ENCODE measurements at regions not wholly inside any gene's neighbourhood (a gene's known extent, or its start where the extent isn't known, plus 50 kb on each side); places are given as distances from the start of the nearest gene placed in this dataset.

GRCh38 chr13:107387525-107387924, 819.6 kb upstream of the ARGLU1 start:
- no peak for ATAC-seq (ENCODE audit: insufficient read depth, low FRiP score)

GRCh38 chr13:107379407-107380155, 811.6 kb upstream of the ARGLU1 start:
- Histone ChIP-seq H3K36me3 (ENCODE audit: control insufficient read depth in 4 of 4, insufficient read depth in 4 of 4, low read length in 4 of 4) (no peaks in the 10 kb centered on the region), H3K27me3 (ENCODE audit: control insufficient read depth in 3 of 3, insufficient read depth in 3 of 3, low read length in 2 of 3) (no peaks in the 10 kb centered on the region), H3K27ac (ENCODE audit: low read depth in 1 of 2, low read length in 1 of 2) (no peak overlapping the region), H3K9ac (ENCODE audit: insufficient read depth in 1 of 2, low read length in 2 of 2) (no peak overlapping the region), H3K4me1 (ENCODE audit: control insufficient read depth in 5 of 5, insufficient read depth in 5 of 5, low read length in 5 of 5) (peaks cover 0 to 10% (median 0%) of the 10 kb centered on the region in 5 donors), H3K9me3 (ENCODE audit: control insufficient read depth in 4 of 4, insufficient read depth in 3 of 4, low read length in 3 of 4) (no peaks in the 10 kb centered on the region), H3K4me3 (no peak overlapping the region)
- TF ChIP-seq CTCF (IDR thresholded peaks at IDR 0.05; ENCODE audit: control extremely low read depth, extremely low read depth), result no peak
- no peak for DNase-seq
- 60 to 70% methylated on average over 7 of the region's 7 CpGs for WGBS, 2 donors
- ATAC-seq (ENCODE audit: insufficient read depth, low FRiP score), result no peak

More at GRCh38 chr13:107387525-107387924, 819.6 kb upstream of the ARGLU1 start:
- no peak for TF ChIP-seq CTCF (IDR thresholded peaks at IDR 0.05; ENCODE audit: control extremely low read depth, extremely low read depth)
- Histone ChIP-seq H3K27ac (ENCODE audit: low read depth in 1 of 2, low read length in 1 of 2) (no peak overlapping the region), H3K4me3 (no peak overlapping the region), H3K27me3 (ENCODE audit: control insufficient read depth in 3 of 3, insufficient read depth in 3 of 3, low read length in 2 of 3) (no peaks in the 10 kb centered on the region), H3K9me3 (ENCODE audit: control insufficient read depth in 4 of 4, insufficient read depth in 3 of 4, low read length in 3 of 4) (no peaks in the 10 kb centered on the region), H3K4me1 (ENCODE audit: control insufficient read depth in 5 of 5, insufficient read depth in 5 of 5, low read length in 5 of 5) (peaks cover 0 to 1% (median 0%) of the 10 kb centered on the region in 5 donors), H3K36me3 (ENCODE audit: control insufficient read depth in 4 of 4, insufficient read depth in 4 of 4, low read length in 4 of 4) (no peaks in the 10 kb centered on the region), H3K9ac (ENCODE audit: insufficient read depth in 1 of 2, low read length in 2 of 2) (no peak overlapping the region)
- 67 to 76% methylated on average over 2 of the region's 2 CpGs for WGBS, 2 donors
- DNase-seq, result no peak

- no peaks in the 10 kb centered on the region for H3K27me3 ChIP-seq (ENCODE audit: control insufficient read depth in 3 of 3, insufficient read depth in 3 of 3, low read length in 2 of 3)
- 71 to 73% methylated on average over 6 of the region's 6 CpGs for WGBS, 2 donors
- H3K4me1 ChIP-seq (ENCODE audit: control insufficient read depth in 5 of 5, insufficient read depth in 5 of 5, low read length in 5 of 5), result peaks cover 0 to 10% (median 0%) of the 10 kb centered on the region in 5 donors
- no peak overlapping the region for H3K27ac ChIP-seq (ENCODE audit: low read depth in 1 of 2, low read length in 1 of 2)
- no peak overlapping the region for H3K4me3 ChIP-seq
- TF ChIP-seq CTCF (IDR thresholded peaks at IDR 0.05; ENCODE audit: control extremely low read depth, extremely low read depth), result no peak
- H3K9ac ChIP-seq (ENCODE audit: insufficient read depth in 1 of 2, low read length in 2 of 2), result no peak overlapping the region
- DNase-seq, result peak in 1 of 3 donors; percentile 29
- H3K9me3 ChIP-seq (ENCODE audit: control insufficient read depth in 4 of 4, insufficient read depth in 3 of 4, low read length in 3 of 4), result no peaks in the 10 kb centered on the region
- no peak for ATAC-seq (ENCODE audit: insufficient read depth, low FRiP score)
- no peaks in the 10 kb centered on the region for H3K36me3 ChIP-seq (ENCODE audit: control insufficient read depth in 4 of 4, insufficient read depth in 4 of 4, low read length in 4 of 4)
Observed at GRCh38 chr13:107376341-107377125, 808.6 kb upstream of the ARGLU1 start.

Data from lung (tissue), 11 donors.